Right renal pelvis (tissue), 4 donors: ENCODE measurements at regions not wholly inside any gene's neighbourhood (a gene's known extent, or its start where the extent isn't known, plus 50 kb on each side); places are given as distances from the start of the nearest gene placed in this dataset.

ENCODE experiments used
- DNase-seq, 4 donors: peaks; one replicate each; pipeline ENCODE4 v3.0.0-alpha.2; 2013; ENCODE audit warnings: low read depth in 4 of 4, low spot score in 3 of 4, missing footprints in 1 of 4

DNA sequence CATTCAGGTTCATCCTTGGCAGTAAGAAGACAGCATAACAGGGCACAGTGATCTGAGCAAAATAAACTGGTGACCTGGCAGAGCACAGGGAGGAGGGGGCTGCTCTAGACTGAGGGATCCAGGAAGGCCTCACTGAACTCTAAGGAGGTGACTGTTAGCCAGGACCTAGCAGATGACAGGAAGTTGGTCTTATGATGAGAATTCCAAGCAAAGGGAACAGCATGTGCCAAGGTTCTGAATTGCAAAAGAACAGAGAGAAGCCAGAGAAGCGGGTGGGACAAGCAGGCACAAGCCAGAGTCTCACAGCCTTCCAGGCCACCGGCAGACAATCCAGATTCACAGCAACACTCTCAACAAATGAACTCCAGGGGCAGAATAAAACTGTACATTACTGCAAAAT lies 152.7 kb upstream of the PTPRM start:
- DNase-seq, result no peak

DNA sequence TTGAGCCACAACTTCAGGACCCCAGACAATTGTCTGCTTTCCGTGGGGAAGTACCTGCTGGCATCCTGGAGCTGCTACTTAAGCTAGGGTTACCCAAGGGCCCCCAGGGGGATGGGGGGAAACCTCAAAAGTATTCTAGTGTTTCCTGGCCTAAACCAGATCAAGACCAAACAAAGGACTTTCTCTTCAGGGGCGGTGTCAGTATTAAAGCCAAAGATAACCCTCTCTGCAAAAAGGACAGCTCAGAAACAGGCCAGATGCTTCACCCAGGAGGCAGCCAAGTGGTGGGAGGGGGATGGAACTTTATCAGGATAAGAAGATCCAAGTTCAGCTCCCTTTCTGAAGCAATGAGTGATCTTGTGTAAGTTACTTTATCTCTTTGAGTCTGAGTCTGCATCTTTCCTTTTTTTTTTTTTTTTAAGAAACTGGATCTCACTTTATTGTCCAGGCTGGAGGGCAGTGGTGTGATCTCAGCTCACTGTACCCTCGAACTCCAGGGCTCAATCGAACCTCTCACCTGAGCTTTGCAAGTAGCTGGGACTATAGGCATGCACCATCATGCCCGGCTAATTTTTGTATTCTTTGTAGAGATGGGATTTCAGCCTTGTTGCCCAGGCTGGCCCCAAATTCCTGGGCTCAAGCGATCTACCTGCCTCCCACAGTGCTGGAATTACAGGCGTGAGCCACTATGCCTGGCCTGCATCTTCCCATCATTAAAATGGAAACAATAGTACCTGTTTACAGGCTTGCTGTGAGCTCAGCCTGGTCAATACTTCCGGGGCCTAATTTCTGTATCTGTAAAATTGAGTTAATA lies 151.8 kb upstream of the PTPRM start:
- no peak for DNase-seq

- DNase-seq, result no peak
Measured at GRCh38 chr18:7417727-7418126, 149.4 kb upstream of the PTPRM start.

GRCh38 chr18:7429831-7430230 lies 137.3 kb upstream of the PTPRM start:
- DNase-seq, result no peak

GRCh38 chr18:7436166-7436565 lies 130.9 kb upstream of the PTPRM start:
- no peak for DNase-seq

DNA sequence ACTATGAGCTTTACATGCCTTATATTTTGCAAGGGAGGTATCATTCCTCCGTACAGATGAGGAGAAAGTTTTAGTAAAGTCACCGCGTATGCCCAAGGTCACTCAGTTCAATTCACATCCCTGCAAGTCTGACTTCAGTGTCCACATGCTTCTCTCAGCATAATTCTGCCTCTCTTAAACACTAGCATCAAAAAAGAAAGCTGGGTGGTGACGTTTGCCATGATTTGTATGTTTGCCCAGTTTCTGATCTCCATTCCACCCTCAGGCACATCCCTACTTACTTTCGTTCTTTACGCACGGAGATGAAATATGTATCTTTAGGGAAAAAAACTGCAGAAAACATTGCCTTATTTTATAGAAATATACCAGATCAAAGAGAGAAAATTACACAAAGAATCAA lies 129.2 kb upstream of the PTPRM start:
- DNase-seq, result no peak

DNA sequence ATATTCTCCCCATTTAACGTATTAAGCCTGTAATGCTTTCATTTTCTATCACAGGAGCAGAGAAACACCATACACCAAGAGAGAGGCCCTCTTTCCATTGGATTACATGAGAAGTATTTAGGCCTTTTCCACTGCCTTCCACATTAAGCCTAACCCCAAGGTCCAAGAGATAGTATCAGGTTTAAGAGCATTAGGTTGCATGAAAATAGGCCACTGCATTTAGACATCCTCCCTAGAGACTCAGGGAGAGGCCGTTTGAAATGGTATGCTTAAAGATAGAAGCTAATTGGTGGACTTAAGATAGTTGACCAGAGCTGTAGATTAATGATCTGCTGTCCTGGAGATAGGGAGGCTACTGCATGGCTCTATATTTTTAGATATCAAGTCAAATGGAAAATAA lies 128.5 kb upstream of the PTPRM start:
- no peak for DNase-seq

DNA sequence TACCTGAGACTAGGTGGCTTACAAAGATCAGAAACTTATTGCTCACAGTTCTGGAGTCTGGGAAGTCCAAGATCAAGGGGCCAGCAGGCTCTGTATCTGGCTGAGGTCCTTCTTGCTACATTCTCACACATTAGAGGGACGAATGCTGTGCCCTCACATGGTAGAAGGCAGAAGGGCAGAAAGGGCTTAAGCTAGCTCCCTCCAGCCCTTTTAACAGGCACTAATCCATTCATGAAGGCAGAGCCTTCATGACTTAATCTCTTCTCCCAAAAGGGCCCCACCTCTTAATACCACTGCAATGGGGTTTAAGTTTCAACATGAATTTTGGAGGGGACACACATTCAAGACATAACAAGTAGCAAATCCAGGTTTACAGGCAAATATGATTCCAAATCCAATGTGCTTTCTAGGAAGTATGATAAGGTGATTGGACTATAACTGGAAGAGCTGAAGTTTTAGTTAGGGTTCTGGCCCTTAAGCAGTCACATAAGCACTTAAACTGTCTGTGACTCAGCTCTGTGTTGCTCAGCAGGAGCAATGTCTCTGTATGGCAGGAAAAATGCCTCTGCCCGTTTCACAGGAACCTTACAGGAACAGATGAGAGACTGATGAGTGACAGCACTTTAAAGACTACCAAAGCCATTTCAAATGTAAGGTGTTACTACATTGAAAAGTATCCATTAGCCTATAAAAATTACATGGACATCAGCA lies 119.6 kb upstream of the PTPRM start:
- DNase-seq, result no peak

DNA sequence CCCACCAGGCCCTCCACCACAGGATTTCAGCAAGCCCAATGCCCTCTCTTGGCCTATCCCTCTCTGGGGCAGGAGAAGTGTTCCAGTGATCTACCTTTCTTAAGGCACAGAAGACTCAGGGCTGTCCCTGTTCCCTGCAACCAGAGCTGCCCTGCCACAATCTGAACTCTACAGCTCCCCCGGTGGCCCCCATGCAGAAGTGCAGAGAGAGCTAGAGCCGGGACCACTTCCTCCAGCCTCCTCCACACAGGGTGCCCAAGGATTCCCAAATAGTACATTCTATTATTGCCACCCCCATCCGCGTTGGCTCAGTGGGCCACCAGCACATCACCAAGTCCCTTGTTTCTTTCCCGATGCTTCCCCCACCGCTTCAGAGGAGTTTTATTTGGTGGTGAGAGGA lies 114.8 kb upstream of the PTPRM start:
- no peak for DNase-seq

DNA sequence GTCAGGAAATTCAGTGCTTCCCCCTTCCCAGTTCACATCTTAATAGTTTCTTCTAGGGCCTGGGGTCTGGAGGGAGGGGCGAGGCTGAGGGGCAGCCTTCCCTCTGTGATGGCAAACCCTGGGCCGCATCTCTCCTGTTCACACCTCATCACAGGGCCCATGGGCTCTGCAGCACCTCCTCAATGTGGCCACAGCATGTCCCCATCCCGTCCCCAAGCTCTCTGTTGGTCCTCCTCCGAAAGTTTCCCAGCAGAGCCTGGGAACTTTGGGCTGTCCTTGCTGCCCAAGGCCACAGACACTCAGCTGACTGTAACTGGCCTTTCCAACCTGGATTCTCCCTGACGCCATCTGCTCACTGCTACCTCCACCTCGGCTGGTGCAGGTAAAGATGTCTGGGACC lies 112.7 kb upstream of the PTPRM start:
- DNase-seq, result no peak

DNA sequence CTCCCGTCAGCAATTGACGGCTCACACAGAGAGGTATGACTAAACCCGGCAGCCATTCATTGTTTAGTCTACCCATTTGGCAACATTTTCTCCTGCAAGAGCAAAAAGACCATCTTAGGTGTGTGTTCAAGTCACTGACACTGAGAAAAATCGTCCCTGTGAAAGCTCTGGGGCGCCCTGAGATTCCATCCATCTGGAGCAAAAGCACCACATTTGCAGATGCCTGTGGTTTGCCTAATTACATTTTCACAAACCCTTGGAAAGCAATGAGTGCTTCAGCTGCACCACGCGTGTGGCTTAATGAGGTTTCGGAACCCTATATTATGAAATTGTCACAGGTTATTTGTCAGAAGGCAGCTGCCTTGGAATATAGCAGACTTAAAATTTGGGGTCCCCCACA lies 110.7 kb upstream of the PTPRM start:
- no peak for DNase-seq

- no peak for DNase-seq
Measured at GRCh38 chr18:7457262-7457661, 109.9 kb upstream of the PTPRM start.

DNA sequence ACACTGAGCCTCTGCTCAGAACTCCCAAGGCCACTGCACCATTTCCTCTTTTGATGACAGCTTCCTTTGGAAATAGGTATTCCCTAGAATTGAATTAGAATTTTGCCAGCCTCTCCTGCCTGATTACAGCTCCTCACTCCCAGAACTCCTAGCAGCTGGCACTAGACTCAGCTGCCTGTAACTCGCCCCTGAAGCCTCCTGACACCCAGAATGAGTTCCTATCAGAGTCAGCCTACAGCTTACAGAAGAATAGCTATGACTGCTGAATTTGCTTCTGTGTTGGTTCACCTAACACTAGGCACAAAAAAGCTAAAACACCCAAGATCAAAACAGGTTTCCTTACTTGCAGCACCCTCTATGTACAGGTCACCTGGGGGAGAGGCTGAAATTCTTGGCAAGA lies 108.2 kb upstream of the PTPRM start:
- DNase-seq, result no peak

DNA sequence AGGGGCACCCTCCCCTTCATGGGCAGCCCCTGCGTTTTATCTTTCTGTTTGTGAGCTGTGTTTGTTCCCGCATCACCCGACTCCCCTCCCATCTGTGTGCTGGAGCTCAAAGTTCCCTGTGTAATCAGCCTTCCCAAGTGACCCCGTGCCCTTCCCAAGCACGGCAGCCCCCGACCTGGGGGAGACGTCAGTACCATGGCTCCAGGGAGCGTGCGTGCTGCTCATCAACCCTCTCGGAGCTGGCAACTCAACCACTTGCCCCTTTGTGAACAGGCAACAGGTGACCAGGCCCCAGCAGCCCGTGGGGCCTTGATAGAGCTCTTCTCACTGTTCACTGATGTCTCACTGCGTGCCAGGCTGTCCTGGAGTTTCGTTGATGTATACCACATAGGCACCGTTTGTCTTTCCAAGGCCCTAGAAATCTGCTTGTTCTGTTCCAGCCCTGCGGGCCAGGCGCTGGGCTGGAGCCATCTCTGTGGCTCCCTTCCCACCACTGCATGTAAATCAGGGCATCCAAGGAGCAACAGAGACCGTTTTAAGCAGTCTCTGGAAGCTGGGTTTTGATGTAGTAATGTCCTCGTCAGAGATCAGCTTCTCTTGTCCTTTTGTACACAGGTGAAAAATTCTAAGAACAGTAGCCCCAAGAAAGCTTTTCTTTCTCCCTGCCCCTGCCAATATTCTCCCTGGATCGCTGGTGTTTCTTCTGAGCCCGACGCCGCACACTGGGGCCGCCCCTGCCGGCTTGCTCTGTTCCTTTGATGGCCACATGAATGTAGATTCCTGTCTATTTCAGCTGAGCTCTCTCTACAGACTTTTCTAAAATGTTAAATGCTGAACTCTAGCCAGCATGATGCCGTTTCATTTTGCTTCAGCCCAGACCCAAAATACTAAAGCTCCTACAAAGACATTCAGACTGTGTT lies 107.0 kb upstream of the PTPRM start:
- DNase-seq, result no peak

DNA sequence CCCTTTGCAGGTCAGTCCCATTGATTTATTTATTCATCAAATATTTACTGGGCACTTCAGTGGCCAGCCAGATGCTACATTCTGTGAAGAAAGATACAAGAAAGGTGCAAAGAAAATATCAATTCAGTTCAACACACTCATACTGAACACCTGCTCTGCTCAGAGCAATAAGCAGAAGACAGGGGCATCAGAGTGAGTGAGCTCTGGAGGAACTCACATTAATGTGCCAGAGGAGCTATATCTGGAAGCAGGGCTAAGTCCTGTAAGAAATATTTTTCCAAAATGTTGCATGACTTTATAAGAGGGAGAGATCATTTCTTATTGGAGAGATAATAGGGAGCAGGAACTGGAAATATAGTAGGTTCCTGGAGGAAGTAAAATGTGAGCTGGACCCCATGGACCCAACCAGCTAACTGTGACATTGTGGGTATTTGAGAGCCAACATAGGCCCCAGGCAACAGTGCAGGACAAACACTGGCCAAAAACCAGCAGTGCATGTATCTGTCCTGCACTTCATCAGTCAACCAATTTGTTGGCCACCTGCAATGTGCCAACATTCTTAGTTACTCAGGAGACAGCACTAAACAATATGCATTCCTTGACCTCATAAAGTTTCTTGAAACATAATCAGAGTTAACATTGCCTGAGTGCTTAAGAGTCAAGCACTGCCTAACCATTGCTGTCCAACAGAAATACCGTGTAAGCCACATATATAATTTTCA lies 102.7 kb upstream of the PTPRM start:
- no peak for DNase-seq

DNA sequence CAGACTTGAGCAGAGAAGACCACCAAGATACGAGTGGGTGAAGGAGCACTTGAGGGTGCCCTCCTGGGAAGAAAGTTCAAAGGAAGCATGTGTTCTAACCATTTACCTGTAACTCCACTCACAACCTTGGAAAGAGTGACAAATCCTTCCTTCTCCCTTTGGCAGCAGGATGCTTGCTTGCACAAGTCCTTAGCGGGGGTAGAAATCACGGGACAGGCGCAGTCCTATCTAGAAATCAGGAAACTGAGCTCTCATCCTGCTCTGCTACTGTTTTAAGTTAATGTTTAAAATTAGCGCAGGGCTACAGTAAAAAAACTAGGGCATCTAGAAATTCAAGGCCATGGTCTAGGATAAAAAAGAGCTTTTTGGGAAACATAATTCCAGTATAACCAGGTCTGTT lies 100.9 kb upstream of the PTPRM start:
- no peak for DNase-seq

- no peak for DNase-seq
Measured at GRCh38 chr18:7467708-7468466, 99.2 kb upstream of the PTPRM start.

GRCh38 chr18:7470101-7470500 lies 97.0 kb upstream of the PTPRM start:
- no peak for DNase-seq

DNA sequence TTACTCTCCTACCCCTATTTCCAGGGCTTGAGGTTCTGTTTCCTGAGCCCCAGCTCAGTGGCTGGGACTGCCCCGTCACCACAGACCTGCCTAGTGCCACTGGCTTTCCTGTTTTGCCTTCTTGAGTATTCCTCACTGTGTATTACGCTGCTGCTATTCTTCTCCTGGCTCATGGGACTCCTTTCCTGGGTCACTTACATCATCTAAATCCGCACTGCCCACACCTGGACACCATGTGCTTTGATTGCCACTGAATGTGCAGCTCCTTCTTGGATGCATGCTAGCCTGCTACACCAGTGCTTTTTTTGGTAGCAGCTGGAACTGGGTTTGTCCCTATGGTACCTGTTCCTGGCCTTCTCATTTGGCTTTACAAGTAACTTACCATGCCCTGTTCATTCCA lies 96.6 kb upstream of the PTPRM start:
- DNase-seq, result no peak

DNA sequence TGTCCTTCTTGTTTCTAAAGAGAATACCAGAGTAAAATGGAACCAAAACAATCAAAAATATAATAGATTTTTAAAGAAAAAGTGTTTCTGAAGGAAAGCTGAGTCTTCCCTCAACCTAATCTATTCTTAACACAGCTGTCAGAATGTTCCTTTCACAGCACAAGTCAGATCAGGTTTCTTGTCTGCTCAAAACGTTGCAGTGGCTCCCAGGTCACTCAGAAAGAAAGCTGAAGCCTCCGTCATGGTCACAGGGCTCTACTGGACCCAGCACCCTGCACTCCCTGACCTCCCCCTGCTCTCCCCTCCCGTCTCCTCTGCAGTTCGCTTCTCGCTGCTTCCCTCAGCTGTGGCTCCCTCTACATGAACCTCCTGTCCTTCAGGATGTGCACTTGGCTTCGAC lies 90.7 kb upstream of the PTPRM start:
- no peak for DNase-seq
